ENCODE measurements at regions not wholly inside any gene's neighbourhood (a gene's known extent, or its start where the extent isn't known, plus 50 kb on each side); places are given as distances from the start of the nearest gene placed in this dataset.
A peak's percentile ranks its signal among the peaks of the same experiment; 100 is the strongest.

- no peak overlapping the region for H3K4me3 ChIP-seq
- no peak for TF ChIP-seq CTCF (conservative IDR thresholded peaks at IDR 0.05)
- no peak for TF ChIP-seq EZH2 (IDR thresholded peaks at IDR 0.05; ENCODE audit: low read depth)
- H4K20me1 ChIP-seq (ENCODE audit: insufficient read depth), result no peaks in the 10 kb centered on the region
- peaks cover 16% of the 10 kb centered on the region for H3F3A ChIP-seq (ENCODE audit: insufficient read depth, low read depth)
- H3K4me2 ChIP-seq, result no peak overlapping the region
- BruUV-seq (replicated peaks), result no TSS peak
- H3K36me3 ChIP-seq (ENCODE audit: low read depth), result no peaks in the 10 kb centered on the region
- ChIA-PET CTCF (no interaction called here), POLR2A (ENCODE audit: unreplicated experiment) (no interaction called here)
- 0 out of 2 replicates have a peak, but pooled peaks cover 3% of the 10 kb centered on the region for H3K9me3 ChIP-seq (ENCODE audit: insufficient read depth, low read depth)
- H3K9me2 ChIP-seq (ENCODE audit: insufficient read depth), result no peaks in the 10 kb centered on the region
- peaks cover 28% of the 10 kb centered on the region for H3K4me1 ChIP-seq (replicated peaks; ENCODE audit: insufficient read depth)
- no peaks in the 10 kb centered on the region for H3K79me2 ChIP-seq (ENCODE audit: low read depth)
- H2AFZ ChIP-seq, result no peak overlapping the region
- H3K27me3 ChIP-seq (ENCODE audit: insufficient read depth, low read depth), result no peaks in the 10 kb centered on the region
- intact Hi-C loops (cut with micrococcal nuclease; ENCODE audit: unreplicated experiment), result no loop called here
- no peak for DNase-seq
- H3K27ac ChIP-seq, result no peak overlapping the region
Observed at GRCh38 chr9:109726119-109726518, 53.9 kb upstream of the PALM2AKAP2 start.

DNA sequence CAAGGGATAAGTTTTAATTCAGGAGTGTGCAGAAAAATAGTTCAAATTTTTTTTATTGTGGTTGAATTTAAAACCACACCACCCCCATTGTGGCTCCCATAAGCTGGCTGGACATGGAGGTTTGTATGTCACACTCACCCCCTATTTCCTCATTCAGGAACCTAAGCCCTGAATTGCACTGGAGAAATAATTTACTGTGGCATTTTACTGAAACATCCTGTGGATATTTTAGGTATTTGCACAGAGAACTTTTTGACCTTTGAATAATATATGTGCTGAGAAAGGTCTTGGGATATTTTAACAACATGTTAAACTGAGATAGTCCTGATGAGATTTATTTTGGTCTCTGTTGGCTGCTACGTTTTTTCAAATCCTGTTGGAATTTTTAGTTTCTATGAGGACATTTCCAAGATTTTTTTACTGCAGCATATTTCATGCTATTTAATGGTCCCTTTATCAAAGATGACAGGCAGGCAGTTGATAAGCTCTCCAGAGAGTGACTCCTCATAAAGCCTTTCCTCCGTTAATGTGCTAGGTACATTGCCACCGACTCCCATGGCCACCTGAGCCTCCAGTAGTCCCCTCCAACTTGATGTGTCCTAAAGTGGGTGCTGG is 51.2 kb upstream of the PALM2AKAP2 start:
- no peaks in the 10 kb centered on the region for H3K36me3 ChIP-seq (ENCODE audit: low read depth)
- H2AFZ ChIP-seq, result no peak overlapping the region
- TF ChIP-seq CTCF (conservative IDR thresholded peaks at IDR 0.05) (no peak), EZH2 (IDR thresholded peaks at IDR 0.05; ENCODE audit: low read depth) (no peak)
- no peak overlapping the region for H3K4me2 ChIP-seq
- 0 out of 2 replicates have a peak, but pooled peaks cover 3% of the 10 kb centered on the region for H3K9me3 ChIP-seq (ENCODE audit: insufficient read depth, low read depth)
- intact Hi-C loops (cut with micrococcal nuclease; ENCODE audit: unreplicated experiment), result no loop called here
- BruUV-seq (replicated peaks), result no TSS peak
- no peak overlapping the region for H3K27ac ChIP-seq
- H3K4me3 ChIP-seq, result no peak overlapping the region
- ChIA-PET CTCF (no interaction called here), POLR2A (ENCODE audit: unreplicated experiment) (no interaction called here)
- peaks cover 22% of the 10 kb centered on the region for H3F3A ChIP-seq (ENCODE audit: insufficient read depth, low read depth)
- H3K79me2 ChIP-seq (ENCODE audit: low read depth), result no peaks in the 10 kb centered on the region
- H3K4me1 ChIP-seq (replicated peaks; ENCODE audit: insufficient read depth), result peaks cover 37% of the 10 kb centered on the region
- H4K20me1 ChIP-seq (ENCODE audit: insufficient read depth), result no peaks in the 10 kb centered on the region
- H3K27me3 ChIP-seq (ENCODE audit: insufficient read depth, low read depth), result no peaks in the 10 kb centered on the region
- no peak for DNase-seq
- no peaks in the 10 kb centered on the region for H3K9me2 ChIP-seq (ENCODE audit: insufficient read depth)

DNA sequence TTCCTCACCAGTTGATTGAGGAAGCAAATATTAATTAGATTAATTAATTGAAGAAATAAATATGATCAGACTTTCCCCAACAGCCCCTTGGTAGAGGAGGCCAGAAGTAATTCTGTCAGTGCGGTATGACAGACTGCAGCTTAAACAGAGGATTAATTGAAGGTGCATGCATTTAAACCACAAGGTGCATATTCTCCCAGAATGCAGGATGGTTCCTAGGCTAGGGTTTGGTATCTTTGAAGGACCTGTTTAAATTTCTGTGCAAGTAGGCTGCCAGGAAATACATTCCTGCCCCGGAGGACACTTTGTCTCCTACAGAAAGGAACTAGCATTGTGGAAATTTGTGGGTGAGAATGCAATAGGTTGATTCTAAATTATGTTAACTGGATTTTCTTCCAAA is 50.5 kb upstream of the PALM2AKAP2 start:
- ChIA-PET CTCF (no interaction called here), POLR2A (ENCODE audit: unreplicated experiment) (no interaction called here)
- Histone ChIP-seq H3K4me1 (replicated peaks; ENCODE audit: insufficient read depth) (peaks cover 41% of the 10 kb centered on the region), H3K9me3 (ENCODE audit: insufficient read depth, low read depth) (peaks cover 3% of the 10 kb centered on the region; the same call in 1 of the 2 replicates), H3K27ac (peak overlapping the region; percentile 52), H3K4me3 (no peak overlapping the region), H3F3A (ENCODE audit: insufficient read depth, low read depth) (peaks cover 24% of the 10 kb centered on the region), H3K79me2 (ENCODE audit: low read depth) (no peaks in the 10 kb centered on the region), H3K27me3 (ENCODE audit: insufficient read depth, low read depth) (no peaks in the 10 kb centered on the region), H4K20me1 (ENCODE audit: insufficient read depth) (no peaks in the 10 kb centered on the region), H3K4me2 (peak overlapping the region; percentile 42), H3K36me3 (ENCODE audit: low read depth) (no peaks in the 10 kb centered on the region), H2AFZ (no peak overlapping the region), H3K9me2 (ENCODE audit: insufficient read depth) (no peaks in the 10 kb centered on the region)
- BruUV-seq (replicated peaks), result no TSS peak
- intact Hi-C loops (cut with micrococcal nuclease; ENCODE audit: unreplicated experiment), result no loop called here
- no peak for DNase-seq
- no peak for TF ChIP-seq EZH2 (IDR thresholded peaks at IDR 0.05; ENCODE audit: low read depth)
- no peak for TF ChIP-seq CTCF (conservative IDR thresholded peaks at IDR 0.05)
